NCI-H460 (cell line): ENCODE measurements at regions not wholly inside any gene's neighbourhood (a gene's known extent, or its start where the extent isn't known, plus 50 kb on each side); places are given as distances from the start of the nearest gene placed in this dataset.
"Not testable (repeated sequence)": the region's sequence is repeated elsewhere in the genome, so short reads cannot be mapped to it uniquely, and the experiment has no call there.

Source experiments
- DNase-seq: peaks from one replicate; pipeline ENCODE4 v3.0.0-alpha.2; 2016; ENCODE audit warnings: low read depth; ENCODE audit errors: extremely low read depth

- no peak for DNase-seq
Observed at GRCh38 chr2:67889056-67889455, 173.7 kb downstream of the C1D start.

GRCh38 chr2:67891642-67892041 lies 171.2 kb downstream of the C1D start:
- DNase-seq, result no peak

GRCh38 chr2:67892339-67892846 lies 170.4 kb downstream of the C1D start:
- DNase-seq, result no peak

- no peak for DNase-seq
Observed at GRCh38 chr2:67895227-67895941, 167.4 kb downstream of the C1D start.

- no peak for DNase-seq
Observed at GRCh38 chr2:67896076-67896475, 166.7 kb downstream of the C1D start.

- DNase-seq, result no peak
Observed at GRCh38 chr2:67896476-67896875, 166.3 kb downstream of the C1D start.

- DNase-seq, result no peak
Observed at GRCh38 chr2:67898595-67898994, 164.2 kb downstream of the C1D start.

GRCh38 chr2:67899187-67899586 lies 163.6 kb downstream of the C1D start:
- no peak for DNase-seq

GRCh38 chr2:67900826-67901225 lies 162.0 kb downstream of the C1D start:
- DNase-seq, result no peak

- DNase-seq, result no peak
Observed at GRCh38 chr2:67904566-67904965, 158.2 kb downstream of the C1D start.

GRCh38 chr2:67904966-67905365 lies 157.8 kb downstream of the C1D start:
- no peak for DNase-seq

- not testable (repeated sequence) for DNase-seq
Observed at GRCh38 chr2:67906547-67906946, 156.3 kb downstream of the C1D start.

GRCh38 chr2:67917332-67918054 lies 145.3 kb downstream of the C1D start:
- DNase-seq, result peak; percentile 11

- DNase-seq, result no peak
Observed at GRCh38 chr2:67918471-67918870, 144.3 kb downstream of the C1D start.

GRCh38 chr2:67919490-67919889 lies 143.3 kb downstream of the C1D start:
- DNase-seq, result no peak

GRCh38 chr2:67922080-67922785 lies 140.6 kb downstream of the C1D start:
- no peak for DNase-seq

GRCh38 chr2:67923696-67924095 lies 139.1 kb downstream of the C1D start:
- no peak for DNase-seq

GRCh38 chr2:67927501-67927900 lies 135.3 kb downstream of the C1D start:
- no peak for DNase-seq

- no peak for DNase-seq
Observed at GRCh38 chr2:67930156-67930555, 132.6 kb downstream of the C1D start.

GRCh38 chr2:67936969-67937368 lies 125.8 kb downstream of the C1D start:
- DNase-seq, result no peak

- DNase-seq, result no peak
Observed at GRCh38 chr2:67938053-67938452, 124.8 kb downstream of the C1D start.

GRCh38 chr2:67945056-67945455 lies 117.7 kb downstream of the C1D start:
- no peak for DNase-seq
